ENCODE measurements at regions not wholly inside any gene's neighbourhood (a gene's known extent, or its start where the extent isn't known, plus 50 kb on each side); places are given as distances from the start of the nearest gene placed in this dataset.

GRCh38 chr18:7288544-7288943, 57.7 kb downstream of the LRRC30 start:
- H3K27me3 ChIP-seq (ENCODE audit: control insufficient read depth, insufficient read depth, low read length) = no peaks in the 10 kb centered on the region
- H3K4me3 ChIP-seq (ENCODE audit: low read length) = no peak overlapping the region
- no peak overlapping the region for H3K4me2 ChIP-seq (ENCODE audit: low read length)
- H3K36me3 ChIP-seq (ENCODE audit: insufficient read depth, low read length) = no peaks in the 10 kb centered on the region
- H3K4me1 ChIP-seq (ENCODE audit: control insufficient read depth, insufficient read depth, low read length) = no peaks in the 10 kb centered on the region
- no peaks in the 10 kb centered on the region for H3K9me3 ChIP-seq (replicated peaks; ENCODE audit: low read length)
- no peak overlapping the region for H3K9ac ChIP-seq (ENCODE audit: low read depth, low read length)

GRCh38 chr18:7290077-7290476, 59.2 kb downstream of the LRRC30 start:
- Histone ChIP-seq H3K9ac (ENCODE audit: low read depth, low read length) (no peak overlapping the region), H3K27me3 (ENCODE audit: control insufficient read depth, insufficient read depth, low read length) (no peaks in the 10 kb centered on the region), H3K9me3 (replicated peaks; ENCODE audit: low read length) (no peaks in the 10 kb centered on the region), H3K4me2 (ENCODE audit: low read length) (no peak overlapping the region), H3K4me1 (ENCODE audit: control insufficient read depth, insufficient read depth, low read length) (no peaks in the 10 kb centered on the region), H3K36me3 (ENCODE audit: insufficient read depth, low read length) (no peaks in the 10 kb centered on the region), H3K4me3 (ENCODE audit: low read length) (no peak overlapping the region)

DNA sequence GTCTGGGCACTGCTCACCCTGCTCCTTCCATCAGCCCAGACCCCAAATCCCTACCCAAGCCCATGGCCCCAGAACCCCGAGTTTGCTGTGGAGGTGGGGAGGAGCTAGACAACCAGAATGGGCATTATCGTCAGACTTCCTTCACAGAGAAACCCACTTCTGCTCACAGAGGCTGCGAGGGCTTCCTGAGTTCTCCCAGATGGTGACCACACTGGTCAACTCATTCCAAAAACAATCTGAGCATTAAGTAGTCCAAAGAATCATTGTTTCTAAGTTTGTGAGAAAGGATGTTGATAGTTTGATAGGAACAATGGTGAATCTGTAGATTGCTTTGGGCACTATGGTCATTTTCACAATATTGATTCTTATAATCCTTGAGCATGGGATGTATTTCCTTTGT, 60.2 kb downstream of the LRRC30 start:
- H3K36me3 ChIP-seq (ENCODE audit: insufficient read depth, low read length) = no peaks in the 10 kb centered on the region
- no peaks in the 10 kb centered on the region for H3K4me1 ChIP-seq (ENCODE audit: control insufficient read depth, insufficient read depth, low read length)
- H3K4me2 ChIP-seq (ENCODE audit: low read length) = no peak overlapping the region
- no peak overlapping the region for H3K4me3 ChIP-seq (ENCODE audit: low read length)
- H3K27me3 ChIP-seq (ENCODE audit: control insufficient read depth, insufficient read depth, low read length) = no peaks in the 10 kb centered on the region
- H3K9me3 ChIP-seq (replicated peaks; ENCODE audit: low read length) = no peaks in the 10 kb centered on the region
- H3K9ac ChIP-seq (ENCODE audit: low read depth, low read length) = no peak overlapping the region

DNA sequence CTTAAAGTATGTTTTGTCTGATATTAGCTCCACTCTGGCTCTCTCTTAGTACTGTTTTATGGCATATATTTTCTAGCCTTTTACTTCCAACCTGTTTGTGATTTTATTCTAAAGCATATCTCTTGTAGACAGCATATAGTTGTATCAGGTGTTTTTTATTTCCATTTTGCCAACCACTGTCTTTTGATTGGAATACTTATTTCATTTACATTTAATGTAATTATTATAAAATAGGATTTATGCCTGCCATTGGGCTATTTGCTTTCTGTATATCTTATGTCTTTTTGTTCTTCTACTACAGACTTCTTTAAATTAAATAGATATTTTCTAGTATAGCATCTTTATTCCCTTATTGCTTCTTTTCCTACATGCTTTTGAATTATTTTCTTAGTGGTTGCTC, 67.3 kb downstream of the LRRC30 start:
- no peaks in the 10 kb centered on the region for H3K36me3 ChIP-seq (ENCODE audit: insufficient read depth, low read length)
- no peak overlapping the region for H3K4me3 ChIP-seq (ENCODE audit: low read length)
- H3K9ac ChIP-seq (ENCODE audit: low read depth, low read length) = no peak overlapping the region
- H3K27me3 ChIP-seq (ENCODE audit: control insufficient read depth, insufficient read depth, low read length) = no peaks in the 10 kb centered on the region
- H3K4me1 ChIP-seq (ENCODE audit: control insufficient read depth, insufficient read depth, low read length) = no peaks in the 10 kb centered on the region
- H3K4me2 ChIP-seq (ENCODE audit: low read length) = no peak overlapping the region
- H3K9me3 ChIP-seq (replicated peaks; ENCODE audit: low read length) = no peaks in the 10 kb centered on the region

GRCh38 chr18:7301094-7301493, 70.2 kb downstream of the LRRC30 start:
- Histone ChIP-seq H3K4me2 (ENCODE audit: low read length) (no peak overlapping the region), H3K36me3 (ENCODE audit: insufficient read depth, low read length) (no peaks in the 10 kb centered on the region), H3K27me3 (ENCODE audit: control insufficient read depth, insufficient read depth, low read length) (no peaks in the 10 kb centered on the region), H3K9ac (ENCODE audit: low read depth, low read length) (no peak overlapping the region), H3K4me3 (ENCODE audit: low read length) (no peak overlapping the region), H3K4me1 (ENCODE audit: control insufficient read depth, insufficient read depth, low read length) (no peaks in the 10 kb centered on the region), H3K9me3 (replicated peaks; ENCODE audit: low read length) (no peaks in the 10 kb centered on the region)

DNA sequence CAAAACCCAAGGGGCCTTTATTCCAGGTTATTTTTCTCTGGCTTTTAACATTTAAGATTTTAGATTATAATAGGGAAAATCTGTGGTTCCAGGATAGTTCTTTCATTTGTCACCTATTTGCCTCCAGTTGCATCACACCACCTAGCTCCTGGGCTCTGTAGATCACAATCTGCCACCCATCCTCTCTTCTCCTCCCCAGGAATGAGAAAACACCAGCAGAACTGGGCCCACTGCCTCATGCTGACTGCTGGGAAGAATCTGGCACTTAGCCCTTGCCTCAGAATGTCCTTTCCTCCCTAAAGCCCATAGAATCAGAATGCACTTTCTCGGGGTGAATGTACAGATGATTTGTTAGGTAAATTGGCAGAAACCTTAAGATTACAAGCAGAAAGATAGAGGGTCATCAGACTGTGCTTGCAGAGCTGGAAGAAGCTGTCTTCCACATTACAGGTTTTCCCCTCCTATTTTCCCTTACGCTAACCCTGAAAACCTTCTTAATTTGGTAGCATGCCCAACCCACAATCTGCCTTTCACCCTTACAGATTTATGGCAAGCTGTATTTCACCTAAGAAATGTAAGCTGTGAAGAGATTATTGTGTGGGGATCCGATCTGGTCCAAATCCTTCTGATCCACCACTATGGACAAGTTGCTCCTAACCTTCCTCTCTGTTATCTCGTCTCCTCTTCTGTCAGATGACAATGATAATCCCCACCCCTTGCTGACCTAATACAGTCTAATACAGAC, 72.6 kb downstream of the LRRC30 start:
- no peaks in the 10 kb centered on the region for H3K27me3 ChIP-seq (ENCODE audit: control insufficient read depth, insufficient read depth, low read length)
- no peaks in the 10 kb centered on the region for H3K36me3 ChIP-seq (ENCODE audit: insufficient read depth, low read length)
- H3K9ac ChIP-seq (ENCODE audit: low read depth, low read length) = no peak overlapping the region
- H3K4me1 ChIP-seq (ENCODE audit: control insufficient read depth, insufficient read depth, low read length) = no peaks in the 10 kb centered on the region
- no peaks in the 10 kb centered on the region for H3K9me3 ChIP-seq (replicated peaks; ENCODE audit: low read length)
- H3K4me3 ChIP-seq (ENCODE audit: low read length) = no peak overlapping the region
- H3K4me2 ChIP-seq (ENCODE audit: low read length) = no peak overlapping the region

DNA sequence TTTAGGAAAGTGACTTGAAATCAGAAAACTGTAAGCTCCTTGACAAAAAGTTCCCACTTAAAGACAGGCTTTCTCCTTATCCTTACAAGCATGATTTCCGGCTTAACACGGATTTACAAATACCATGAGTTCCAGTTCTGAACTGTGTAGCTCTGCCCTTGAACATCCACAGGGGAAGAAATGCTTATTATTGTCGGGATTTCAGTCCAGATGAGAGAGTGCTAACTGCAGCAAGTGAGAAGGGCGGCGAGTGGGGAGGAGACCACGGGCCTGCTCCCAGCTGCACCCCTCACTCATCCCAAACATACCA, 73.1 kb downstream of the LRRC30 start:
- Histone ChIP-seq H3K9ac (ENCODE audit: low read depth, low read length) (no peak overlapping the region), H3K9me3 (replicated peaks; ENCODE audit: low read length) (no peaks in the 10 kb centered on the region), H3K4me3 (ENCODE audit: low read length) (no peak overlapping the region), H3K36me3 (ENCODE audit: insufficient read depth, low read length) (no peaks in the 10 kb centered on the region), H3K4me2 (ENCODE audit: low read length) (no peak overlapping the region), H3K27me3 (ENCODE audit: control insufficient read depth, insufficient read depth, low read length) (no peaks in the 10 kb centered on the region), H3K4me1 (ENCODE audit: control insufficient read depth, insufficient read depth, low read length) (no peaks in the 10 kb centered on the region)

GRCh38 chr18:7305416-7305815, 74.5 kb downstream of the LRRC30 start:
- Histone ChIP-seq H3K4me1 (ENCODE audit: control insufficient read depth, insufficient read depth, low read length) (no peaks in the 10 kb centered on the region), H3K27me3 (ENCODE audit: control insufficient read depth, insufficient read depth, low read length) (no peaks in the 10 kb centered on the region), H3K9ac (ENCODE audit: low read depth, low read length) (no peak overlapping the region), H3K4me3 (ENCODE audit: low read length) (no peak overlapping the region), H3K36me3 (ENCODE audit: insufficient read depth, low read length) (no peaks in the 10 kb centered on the region), H3K4me2 (ENCODE audit: low read length) (no peak overlapping the region), H3K9me3 (replicated peaks; ENCODE audit: low read length) (no peaks in the 10 kb centered on the region)

DNA sequence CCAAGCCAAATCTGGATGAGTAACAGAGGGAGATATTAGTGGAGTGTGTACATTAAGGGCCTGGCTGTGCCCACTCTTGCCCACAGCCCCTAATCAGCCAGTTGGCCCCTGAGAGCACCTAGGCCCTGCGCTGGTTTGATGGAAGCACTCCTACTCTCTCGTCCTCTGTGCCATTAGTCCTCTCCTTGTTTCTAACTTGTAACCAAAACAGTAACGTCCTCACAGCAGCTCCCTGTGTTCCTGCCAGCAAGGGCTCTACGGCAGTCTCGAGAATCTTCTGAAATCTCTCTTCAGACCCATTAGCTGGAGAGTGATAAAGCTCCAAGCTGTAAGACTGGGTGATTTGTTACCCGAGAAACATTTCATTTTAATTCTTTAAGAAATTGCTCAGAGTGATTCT, 76.1 kb downstream of the LRRC30 start:
- no peaks in the 10 kb centered on the region for H3K36me3 ChIP-seq (ENCODE audit: insufficient read depth, low read length)
- H3K4me2 ChIP-seq (ENCODE audit: low read length) = no peak overlapping the region
- no peaks in the 10 kb centered on the region for H3K27me3 ChIP-seq (ENCODE audit: control insufficient read depth, insufficient read depth, low read length)
- H3K9me3 ChIP-seq (replicated peaks; ENCODE audit: low read length) = no peaks in the 10 kb centered on the region
- H3K4me1 ChIP-seq (ENCODE audit: control insufficient read depth, insufficient read depth, low read length) = no peaks in the 10 kb centered on the region
- no peak overlapping the region for H3K9ac ChIP-seq (ENCODE audit: low read depth, low read length)
- no peak overlapping the region for H3K4me3 ChIP-seq (ENCODE audit: low read length)

GRCh38 chr18:7307526-7307925, 76.6 kb downstream of the LRRC30 start:
- no peaks in the 10 kb centered on the region for H3K36me3 ChIP-seq (ENCODE audit: insufficient read depth, low read length)
- H3K9ac ChIP-seq (ENCODE audit: low read depth, low read length) = no peak overlapping the region
- no peak overlapping the region for H3K4me2 ChIP-seq (ENCODE audit: low read length)
- no peaks in the 10 kb centered on the region for H3K9me3 ChIP-seq (replicated peaks; ENCODE audit: low read length)
- no peak overlapping the region for H3K4me3 ChIP-seq (ENCODE audit: low read length)
- H3K4me1 ChIP-seq (ENCODE audit: control insufficient read depth, insufficient read depth, low read length) = no peaks in the 10 kb centered on the region
- no peaks in the 10 kb centered on the region for H3K27me3 ChIP-seq (ENCODE audit: control insufficient read depth, insufficient read depth, low read length)

DNA sequence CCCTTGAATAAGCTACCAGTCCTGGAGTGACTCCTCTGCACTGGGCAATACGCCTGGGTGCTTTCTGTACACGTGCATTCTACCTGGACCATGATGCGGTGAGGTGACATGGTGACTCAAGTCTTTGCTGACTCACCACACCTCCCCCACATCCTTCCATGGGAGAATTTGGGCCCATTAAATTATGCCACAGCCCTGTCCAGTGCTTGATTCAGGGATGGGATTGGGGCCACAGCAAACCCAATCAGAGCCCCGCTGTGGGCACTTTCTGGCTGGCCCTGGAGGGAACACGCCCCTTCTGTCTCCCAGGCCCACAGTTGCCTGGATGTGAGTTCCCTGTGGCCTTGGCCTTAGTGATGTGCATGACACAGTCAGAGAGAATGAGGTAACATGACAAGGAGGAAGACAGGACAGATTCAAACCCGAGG, 86.9 kb downstream of the LRRC30 start:
- Histone ChIP-seq H3K9me3 (replicated peaks; ENCODE audit: low read length) (no peaks in the 10 kb centered on the region), H3K4me2 (ENCODE audit: low read length) (no peak overlapping the region)

GRCh38 chr18:7319161-7319560, 88.3 kb downstream of the LRRC30 start:
- Histone ChIP-seq H3K4me1 (ENCODE audit: control insufficient read depth, insufficient read depth, low read length) (no peaks in the 10 kb centered on the region), H3K9me3 (replicated peaks; ENCODE audit: low read length) (no peaks in the 10 kb centered on the region), H3K9ac (ENCODE audit: low read depth, low read length) (no peak overlapping the region), H3K36me3 (ENCODE audit: insufficient read depth, low read length) (no peaks in the 10 kb centered on the region), H3K4me3 (ENCODE audit: low read length) (no peak overlapping the region), H3K4me2 (ENCODE audit: low read length) (no peak overlapping the region), H3K27me3 (ENCODE audit: control insufficient read depth, insufficient read depth, low read length) (no peaks in the 10 kb centered on the region)

More for the DNA sequence above, 86.9 kb downstream of the LRRC30 start:
- H3K4me1 ChIP-seq (ENCODE audit: control insufficient read depth, insufficient read depth, low read length) = no peaks in the 10 kb centered on the region
- H3K4me3 ChIP-seq (ENCODE audit: low read length) = no peak overlapping the region
- no peak overlapping the region for H3K9ac ChIP-seq (ENCODE audit: low read depth, low read length)
- no peaks in the 10 kb centered on the region for H3K27me3 ChIP-seq (ENCODE audit: control insufficient read depth, insufficient read depth, low read length)
- H3K36me3 ChIP-seq (ENCODE audit: insufficient read depth, low read length) = no peaks in the 10 kb centered on the region

Measured in skeletal muscle satellite cell (primary cell).